Right cardiac atrium (tissue), 5 donors: ENCODE measurements at regions not wholly inside any gene's neighbourhood (a gene's known extent, or its start where the extent isn't known, plus 50 kb on each side); places are given as distances from the start of the nearest gene placed in this dataset.

Experiments used
- ATAC-seq, 2 donors: fragments of 200-7000 bp; cut with Tn5 transposase; one replicate each; pipeline versions ENCODE4 v1.8.0 to v1.9.1; 2020; ENCODE audit warnings: moderate library complexity in 2 of 2, mild to moderate bottlenecking in 1 of 2
- DNase-seq, 3 donors: peaks; one replicate each; pipeline ENCODE4 v3.0.0-alpha.2; 2020
- H3K27ac ChIP-seq: one replicate; pipeline ENCODE4 v1.5.1; 2013; ENCODE audit warnings: mild to moderate bottlenecking, low read length, control low read depth, moderate library complexity
- H3K27me3 ChIP-seq: one replicate; pipeline ENCODE4 v1.6.1; 2013; ENCODE audit not compliant: control insufficient read depth, insufficient read depth
- H3K4me1 ChIP-seq: one replicate; pipeline ENCODE4 v1.6.1; 2013; ENCODE audit warnings: low read length; ENCODE audit not compliant: control insufficient read depth, insufficient read depth
- H3K4me3 ChIP-seq: one replicate; pipeline ENCODE4 v1.5.1; 2013; ENCODE audit warnings: low read length, control low read depth
- H3K9me3 ChIP-seq: one replicate; pipeline ENCODE4 v1.6.1; 2013; ENCODE audit warnings: low read length; ENCODE audit not compliant: control insufficient read depth
- WGBS: extraction: QIAGEN DNeasy Blood & Tissue Kit; methylation state at CpG from one replicate; pipeline ENCODE4 v1.1.7; 2013; 5-methylcytosine and 5-hydroxymethylcytosine counted together
- intact Hi-C, 4 donors: fragments of 100-400 bp; cut with DNase I; formaldehyde crosslinking; loops; one replicate each; pipeline versions ENCODE4 v1.11.0 to v1.14.0; 2022 to 2023
- donor health status: healthy with polysubstance abuse.
- donor health status: DM: no; HTN: yes; CAD: no.
- donor health status: DM: no; HTN: no; CAD: no.
- donor health status: DM: no; HTN: yes; CAD: no; lungs with severe emphysema.
- donor health status: DM: yes; HTN: yes; CAD: no.

DNA sequence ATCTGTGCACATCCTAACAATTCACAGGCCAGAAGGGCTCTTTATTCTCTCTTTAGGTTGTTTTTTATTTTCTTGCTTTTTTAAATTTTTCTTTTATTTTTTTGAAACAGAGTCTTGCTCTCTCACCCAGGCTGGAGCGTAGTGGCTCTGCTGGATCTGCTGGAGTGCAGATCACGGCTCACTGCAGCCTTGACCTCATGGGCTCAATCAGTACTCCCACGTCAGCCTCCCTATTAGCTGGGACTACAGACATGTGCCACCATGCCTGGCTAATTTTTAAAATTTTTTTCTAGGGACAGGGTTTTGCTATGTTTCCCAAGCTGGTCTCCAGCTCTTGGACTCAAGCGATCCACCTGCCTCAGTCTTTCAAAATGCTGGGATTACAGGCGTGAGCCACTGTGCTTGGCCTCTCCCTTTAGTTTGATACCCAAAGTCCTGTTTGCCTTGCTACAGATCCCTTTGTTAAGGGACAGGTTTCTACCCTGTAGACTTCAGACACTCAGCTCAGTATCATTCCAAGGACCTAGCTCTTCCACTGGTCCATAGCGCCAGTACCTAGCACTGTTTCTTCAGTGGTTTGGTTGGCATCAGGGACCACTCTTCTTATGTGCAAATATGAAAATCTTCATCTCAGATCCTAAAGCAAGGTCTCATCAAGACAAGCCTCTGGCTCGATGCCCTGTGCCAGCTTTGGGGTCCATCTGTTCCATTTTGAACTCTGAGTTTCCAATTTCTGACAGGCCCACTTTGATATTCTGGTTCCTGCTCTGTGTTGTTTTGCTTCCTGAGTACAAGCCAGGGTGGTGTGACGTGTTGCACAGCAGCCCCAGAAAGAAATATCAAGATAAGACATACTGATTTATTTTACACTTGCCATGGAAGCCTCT is 211.7 kb downstream of the FAT3 start:
- WGBS: 80% methylated on average over 8 of the region's 8 CpGs
- intact Hi-C loops: no loop called here
- Histone ChIP-seq H3K27me3 (no peaks in the 10 kb centered on the region), H3K4me1 (no peaks in the 10 kb centered on the region), H3K27ac (no peak overlapping the region), H3K4me3 (no peak overlapping the region), H3K9me3 (no peaks in the 10 kb centered on the region)
- no peak for DNase-seq
- ATAC-seq: no peak

DNA sequence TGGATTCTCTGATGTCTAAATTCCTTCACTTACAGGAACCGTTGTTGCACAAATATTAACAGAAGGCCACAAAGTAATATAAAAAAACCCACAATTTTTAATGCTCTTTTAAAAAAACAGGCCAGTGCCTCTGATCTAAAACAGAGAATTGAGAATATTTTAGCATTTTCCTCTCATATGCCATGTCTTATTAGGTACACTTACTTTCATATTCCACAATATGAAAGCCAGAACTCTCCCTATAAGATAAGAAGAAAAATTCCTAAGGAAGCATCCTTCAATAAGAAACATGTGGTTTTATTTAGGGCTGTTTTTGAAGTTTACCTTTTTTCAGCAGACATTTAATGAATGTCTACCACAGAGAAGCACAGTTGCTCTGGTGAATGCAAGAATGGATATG is 214.5 kb downstream of the FAT3 start:
- WGBS: 66% methylated on average over 1 of the region's 1 CpG
- DNase-seq: no peak
- intact Hi-C loops: no loop called here
- Histone ChIP-seq H3K27ac (no peak overlapping the region), H3K4me1 (no peaks in the 10 kb centered on the region), H3K27me3 (no peaks in the 10 kb centered on the region), H3K4me3 (no peak overlapping the region), H3K9me3 (no peaks in the 10 kb centered on the region)
- no peak for ATAC-seq

DNA sequence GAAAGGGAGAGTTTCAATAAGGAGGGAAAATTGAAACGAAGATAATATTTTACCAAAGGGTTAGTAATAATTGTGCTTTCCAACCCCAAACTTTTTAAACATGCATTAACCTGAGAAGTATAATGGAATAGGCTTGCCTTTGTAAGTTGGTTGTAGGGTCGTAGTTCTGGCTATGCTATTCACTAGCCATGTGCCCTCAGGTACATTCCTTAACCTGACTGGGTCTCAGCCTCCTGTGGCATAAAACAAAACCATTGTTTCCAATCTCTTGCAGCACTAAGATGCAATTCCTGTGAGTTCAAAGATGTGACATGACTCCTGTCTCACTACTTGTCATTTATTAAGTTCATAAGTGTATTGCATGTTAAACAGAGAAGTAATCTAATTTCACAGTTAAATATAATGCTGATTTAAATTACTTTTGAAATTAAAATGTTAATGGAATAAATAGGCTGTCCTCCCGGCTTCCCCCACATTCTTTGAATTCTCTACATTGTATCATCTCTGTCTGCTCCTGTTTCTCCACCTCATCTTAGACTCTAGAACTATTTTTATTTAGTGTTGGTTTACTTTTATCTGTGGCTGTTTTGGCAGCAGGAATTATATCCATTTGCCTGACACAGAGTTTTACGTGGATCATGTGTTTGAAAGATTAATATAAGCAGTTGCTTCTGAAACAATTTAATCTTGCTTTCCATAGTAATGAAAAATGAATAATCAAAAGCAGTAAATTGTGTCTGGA is 216.3 kb downstream of the FAT3 start:
- intact Hi-C loops: no loop called here

DNA sequence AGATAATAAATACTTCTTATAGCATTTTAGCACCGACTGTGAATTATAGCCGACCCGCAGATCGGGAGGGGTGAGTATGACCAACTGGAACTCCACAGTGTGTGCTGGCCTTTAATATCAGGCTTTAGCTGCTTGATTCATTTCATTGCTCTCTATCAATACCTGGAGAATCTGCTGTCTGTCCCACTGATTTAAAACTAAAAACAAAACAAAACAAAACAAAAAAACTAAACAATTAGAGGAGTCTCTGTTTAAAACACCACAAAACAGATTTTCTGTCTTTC is 216.8 kb downstream of the FAT3 start:
- no peak overlapping the region for H3K4me3 ChIP-seq
- H3K27me3 ChIP-seq: no peaks in the 10 kb centered on the region
- no peaks in the 10 kb centered on the region for H3K4me1 ChIP-seq
- intact Hi-C loops: no loop called here
- 42% methylated on average over 4 of the region's 4 CpGs for WGBS
- no peak overlapping the region for H3K27ac ChIP-seq
- DNase-seq (no peak), ATAC-seq (no peak)
- no peaks in the 10 kb centered on the region for H3K9me3 ChIP-seq

More for the DNA sequence above, 216.3 kb downstream of the FAT3 start:
- no peak overlapping the region for H3K4me3 ChIP-seq
- DNase-seq: no peak
- H3K9me3 ChIP-seq: no peaks in the 10 kb centered on the region
- no peak for ATAC-seq
- WGBS: 45% methylated on average over 4 of the region's 4 CpGs
- no peak overlapping the region for H3K27ac ChIP-seq
- H3K27me3 ChIP-seq: no peaks in the 10 kb centered on the region
- H3K4me1 ChIP-seq: no peaks in the 10 kb centered on the region

DNA sequence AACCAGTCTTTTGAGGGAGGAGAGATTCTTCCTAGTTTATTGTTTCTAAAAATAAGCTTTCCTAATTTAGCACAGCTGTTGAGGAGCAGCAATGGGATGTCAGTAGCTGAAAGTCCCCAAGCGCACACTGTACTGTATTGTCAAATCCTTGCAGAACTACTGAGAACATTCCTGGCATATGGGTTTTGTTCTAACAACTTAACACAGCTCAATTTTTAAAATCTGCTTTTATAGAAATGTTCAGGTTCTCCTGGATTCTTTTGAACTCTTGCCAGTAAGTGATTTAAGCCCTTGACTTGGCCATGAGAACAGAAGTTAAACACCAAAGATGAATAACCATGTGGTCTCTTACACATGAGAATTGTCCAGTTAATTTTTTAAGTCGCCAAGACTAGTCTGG is 218.6 kb downstream of the FAT3 start:
- DNase-seq: no peak
- H3K4me1 ChIP-seq: no peaks in the 10 kb centered on the region
- H3K27ac ChIP-seq: no peak overlapping the region
- H3K4me3 ChIP-seq: no peak overlapping the region
- ATAC-seq: peak; percentile 45 to 69
- WGBS: 34% methylated on average over 2 of the region's 2 CpGs
- no peaks in the 10 kb centered on the region for H3K9me3 ChIP-seq
- intact Hi-C loops: no loop called here
- H3K27me3 ChIP-seq: no peaks in the 10 kb centered on the region

DNA sequence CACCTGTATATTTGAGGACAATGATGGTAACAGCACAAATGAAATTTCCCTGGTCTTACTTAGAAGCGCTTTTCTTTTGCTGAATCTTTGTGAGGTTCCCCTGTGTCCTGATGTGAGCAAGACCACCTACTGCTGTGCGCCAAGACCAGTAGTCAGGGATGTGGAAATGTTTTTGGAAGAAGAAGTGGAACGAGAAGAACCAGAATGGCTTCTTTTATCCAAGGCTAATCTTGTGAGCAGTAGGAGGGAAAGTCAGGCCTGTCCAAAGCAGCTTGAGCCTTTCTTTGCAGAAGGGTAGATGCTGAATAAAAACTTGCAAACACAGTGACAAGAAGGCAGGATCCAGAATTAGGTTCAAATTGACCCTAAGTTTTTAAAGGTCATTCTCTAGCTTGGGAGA is 223.0 kb downstream of the FAT3 start:
- H3K4me3 ChIP-seq: no peak overlapping the region
- no peaks in the 10 kb centered on the region for H3K27me3 ChIP-seq
- no peak for ATAC-seq
- H3K27ac ChIP-seq: no peak overlapping the region
- 86% methylated on average over 3 of the region's 3 CpGs for WGBS
- no peak for DNase-seq
- intact Hi-C loops: no loop called here
- H3K4me1 ChIP-seq: no peaks in the 10 kb centered on the region
- H3K9me3 ChIP-seq: no peaks in the 10 kb centered on the region

DNA sequence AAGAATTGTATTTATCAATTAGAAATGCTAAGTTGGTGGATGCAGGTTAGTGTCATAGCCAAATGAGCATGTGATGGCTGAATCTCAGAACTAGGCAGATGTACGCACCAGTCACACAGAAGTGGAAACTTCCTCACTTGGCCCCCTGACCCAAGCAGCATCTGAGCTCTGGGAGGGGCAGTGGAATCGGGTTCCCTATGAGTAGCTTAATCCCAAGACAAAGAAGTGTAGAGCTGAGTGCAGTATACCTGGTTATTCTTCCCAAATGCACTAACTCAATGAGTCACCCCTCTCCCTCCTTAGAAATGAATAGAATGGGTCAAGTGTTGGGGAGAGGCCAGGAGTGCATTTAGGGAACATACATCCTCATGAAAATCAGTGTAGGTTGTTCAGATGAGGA is 224.6 kb downstream of the FAT3 start:
- DNase-seq: no peak
- no peaks in the 10 kb centered on the region for H3K4me1 ChIP-seq
- no peak for ATAC-seq
- WGBS: 85% methylated on average over 2 of the region's 2 CpGs
- no peak overlapping the region for H3K4me3 ChIP-seq
- no peak overlapping the region for H3K27ac ChIP-seq
- intact Hi-C loops: no loop called here
- no peaks in the 10 kb centered on the region for H3K9me3 ChIP-seq
- H3K27me3 ChIP-seq: no peaks in the 10 kb centered on the region

DNA sequence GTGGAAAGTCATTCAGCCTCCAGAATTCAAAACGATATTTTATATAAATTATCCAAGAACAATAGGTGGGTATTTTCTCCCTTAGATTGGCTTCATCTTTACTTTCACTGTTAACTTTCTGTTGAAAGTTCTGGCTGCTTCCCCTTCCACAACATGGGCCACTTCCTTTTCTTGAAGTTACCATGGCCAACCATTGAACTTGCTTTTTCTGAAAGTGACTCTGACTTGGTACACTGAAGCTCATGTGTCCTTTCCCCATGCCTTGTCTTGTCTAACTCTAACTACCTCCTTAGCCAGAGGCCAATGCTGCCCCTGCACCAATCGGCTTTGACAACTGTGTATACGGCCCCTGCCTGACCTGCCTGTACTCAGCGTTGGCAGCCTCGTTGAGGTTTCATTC is 225.2 kb downstream of the FAT3 start:
- H3K27me3 ChIP-seq: no peaks in the 10 kb centered on the region
- intact Hi-C loops: no loop called here
- no peak overlapping the region for H3K4me3 ChIP-seq
- ATAC-seq (no peak), DNase-seq (no peak)
- H3K9me3 ChIP-seq: no peaks in the 10 kb centered on the region
- no peak overlapping the region for H3K27ac ChIP-seq
- WGBS: 89% methylated on average over 5 of the region's 5 CpGs
- no peaks in the 10 kb centered on the region for H3K4me1 ChIP-seq

DNA sequence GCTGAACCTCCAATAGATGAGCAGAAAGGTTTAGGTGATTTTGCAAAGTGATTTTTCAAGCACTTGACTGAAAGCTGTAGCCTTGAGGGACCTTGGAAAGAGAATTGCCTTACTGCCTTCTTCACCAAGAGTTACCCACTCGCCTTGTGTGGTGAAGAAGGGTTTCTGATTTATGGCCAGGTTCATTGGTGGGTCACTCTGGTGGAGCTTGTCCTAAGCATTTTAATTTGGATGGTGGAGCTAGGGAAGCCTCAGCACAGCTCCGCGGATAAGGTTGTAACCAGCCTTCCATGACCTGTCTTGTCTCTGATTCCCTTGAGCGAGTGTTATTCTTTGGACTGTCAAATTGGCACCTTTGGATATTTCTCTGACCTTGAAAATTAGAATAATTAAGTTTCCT is 226.4 kb downstream of the FAT3 start:
- Histone ChIP-seq H3K27me3 (no peaks in the 10 kb centered on the region), H3K4me1 (no peaks in the 10 kb centered on the region), H3K27ac (no peak overlapping the region), H3K9me3 (no peaks in the 10 kb centered on the region), H3K4me3 (no peak overlapping the region)
- no peak for ATAC-seq
- DNase-seq: no peak
- intact Hi-C loops: no loop called here
- WGBS: 92% methylated on average over 4 of the region's 4 CpGs

DNA sequence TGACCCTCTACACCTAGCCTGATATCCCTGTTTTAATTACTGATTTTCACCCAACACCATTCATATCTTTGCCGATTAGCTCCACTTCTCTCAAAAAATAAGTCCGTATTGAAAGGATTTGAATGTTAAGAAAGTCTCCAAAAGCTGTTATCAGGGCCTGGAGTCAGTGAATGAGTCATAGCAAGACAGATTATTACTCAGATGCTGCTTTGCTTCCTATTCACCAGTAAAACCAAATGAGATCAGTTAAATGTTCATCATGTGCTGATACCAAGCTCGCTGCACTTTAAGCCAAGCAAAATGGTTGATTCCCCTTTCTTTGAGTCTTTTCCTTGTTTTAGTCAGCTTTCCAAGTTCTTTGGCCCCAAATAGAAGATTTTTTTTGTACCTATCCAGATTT is 228.4 kb downstream of the FAT3 start:
- WGBS: 62% methylated on average over 3 of the region's 3 CpGs
- Histone ChIP-seq H3K27me3 (no peaks in the 10 kb centered on the region), H3K27ac (no peak overlapping the region), H3K4me3 (no peak overlapping the region), H3K9me3 (no peaks in the 10 kb centered on the region), H3K4me1 (no peaks in the 10 kb centered on the region)
- ATAC-seq: no peak
- intact Hi-C loops: no loop called here
- no peak for DNase-seq

DNA sequence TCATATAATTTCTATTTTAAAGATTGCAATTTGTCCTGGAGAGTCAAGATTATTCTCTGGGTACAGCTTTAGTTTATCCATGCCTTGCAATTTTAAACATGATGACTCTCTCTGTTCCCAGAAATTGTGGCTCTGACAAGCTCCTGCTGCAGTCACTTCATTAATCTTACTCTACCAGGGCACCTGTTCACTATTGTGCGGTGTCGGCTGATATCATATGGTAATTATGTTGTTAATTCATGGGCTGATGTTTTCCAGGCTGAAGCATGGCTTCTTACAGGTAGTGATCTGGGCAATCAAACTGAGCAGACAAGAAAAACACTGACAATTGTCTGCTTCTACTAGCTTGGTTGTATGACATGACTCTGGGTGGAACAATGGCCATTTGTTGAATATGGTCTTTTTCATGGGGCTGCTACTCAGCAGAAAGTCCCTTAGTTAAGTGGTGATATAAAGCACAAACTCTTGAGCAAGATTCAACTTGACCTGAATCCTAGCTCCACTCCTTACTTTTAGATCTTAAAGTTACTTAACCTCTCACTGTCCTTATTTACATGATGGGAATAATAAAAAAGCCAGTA is 230.7 kb downstream of the FAT3 start:
- 87% methylated on average over 2 of the region's 2 CpGs for WGBS
- no peak overlapping the region for H3K27ac ChIP-seq
- DNase-seq (no peak), ATAC-seq (no peak)
- H3K4me3 ChIP-seq: no peak overlapping the region
- no peaks in the 10 kb centered on the region for H3K9me3 ChIP-seq
- intact Hi-C loops: no loop called here
- H3K4me1 ChIP-seq: no peaks in the 10 kb centered on the region
- no peaks in the 10 kb centered on the region for H3K27me3 ChIP-seq
